Psoas muscle (tissue), 7 donors: ENCODE measurements at regions not wholly inside any gene's neighbourhood (a gene's known extent, or its start where the extent isn't known, plus 50 kb on each side); places are given as distances from the start of the nearest gene placed in this dataset.

Source experiments
- ATAC-seq, 4 donors: fragments of 200-7000 bp; cut with Tn5 transposase; one replicate each; pipeline ENCODE4 v1.9.1; 2020; ENCODE audit warnings: moderate library complexity in 3 of 4, mild to moderate bottlenecking in 2 of 4
- DNase-seq, 2 donors: peaks; one replicate each; pipeline ENCODE4 v3.0.0-alpha.2; 2020
- H3K27ac ChIP-seq: fragments of 200-600 bp; one replicate; pipeline ENCODE4 v1.8.0; 2022
- H3K27me3 ChIP-seq, 3 donors: fragments of 200-600 bp in 1 of 3; one replicate each; pipeline versions ENCODE4 v1.6.1 to v1.8.0; 2013 to 2022; ENCODE audit warnings: low read length in 2 of 3, mild to moderate bottlenecking in 2 of 3, moderate library complexity in 1 of 3; ENCODE audit not compliant: insufficient read depth in 3 of 3
- H3K36me3 ChIP-seq, 2 donors: fragments of 200-600 bp in 1 of 2; one replicate each; pipeline versions ENCODE4 v1.6.1 to v1.8.0; 2013 to 2022; ENCODE audit warnings: low read depth in 1 of 2, mild to moderate bottlenecking in 1 of 2, moderate library complexity in 1 of 2; ENCODE audit not compliant: insufficient read depth in 1 of 2
- H3K4me1 ChIP-seq: fragments of 200-600 bp; one replicate; pipeline ENCODE4 v1.8.0; 2022
- H3K4me3 ChIP-seq: fragments of 200-600 bp; one replicate; pipeline ENCODE4 v1.8.0; 2022; ENCODE audit warnings: mild to moderate bottlenecking
- H3K9me3 ChIP-seq: fragments of 200-600 bp; one replicate; pipeline ENCODE4 v1.8.0; 2022
- WGBS, 3 donors: extraction: QIAGEN DNeasy Blood & Tissue Kit; methylation state at CpG; one replicate each; pipeline versions ENCODE4 v1.1.6 to v1.1.7; 2013; 5-methylcytosine and 5-hydroxymethylcytosine counted together
- intact Hi-C, 2 donors: fragments of 100-400 bp; cut with DNase I; formaldehyde crosslinking; loops; one replicate each; pipeline versions ENCODE4 v1.11.0 to v1.14.2; 2022
- TF ChIP-seq, protein P1 (sequence below): fragments of 200-600 bp; IDR thresholded peaks from one replicate; pipeline ENCODE4 v1.8.0; 2022; ENCODE audit warnings: antibody characterized with exemption
- donor health status: healthy with polysubstance abuse.
- donor health status: DM: no; HTN: no; CAD: no; lungs with moderate emphysema.
- donor health status: Bipolar disorder and iron deficiency.
- donor health status: healthy.
- donor health status: DM: yes; HTN: yes; CAD: no.
- donor health status: DM: no; HTN: no; CAD: no.
- donor health status: DM: yes; HTN: yes; CAD: no.

DNA sequence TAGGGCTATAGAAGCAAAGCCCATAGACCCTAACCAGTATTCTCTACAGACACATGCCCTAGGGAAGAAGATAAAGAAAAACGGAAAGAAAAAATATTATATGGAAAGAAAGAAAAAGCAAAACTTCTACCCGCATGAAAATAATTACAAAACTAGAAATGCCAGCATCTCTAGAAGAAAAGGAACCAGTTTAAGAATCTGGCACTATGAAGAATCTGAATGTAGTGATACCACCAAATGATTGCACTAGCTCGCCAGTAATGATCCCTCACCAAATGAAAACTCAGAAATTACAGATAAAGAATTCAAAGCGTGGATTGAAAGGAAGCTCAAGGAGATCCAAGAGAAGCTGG lies 341.9 kb upstream of the GRIA1 start:
- Histone ChIP-seq H3K36me3 (no peaks in the 10 kb centered on the region), H3K4me3 (no peak overlapping the region), H3K27me3 (no peaks in the 10 kb centered on the region), H3K9me3 (no peaks in the 10 kb centered on the region), H3K27ac (no peak overlapping the region), H3K4me1 (no peaks in the 10 kb centered on the region)
- intact Hi-C loops, result no loop called here
- no peak for DNase-seq
- ATAC-seq, result no peak
- TF ChIP-seq, protein P1, sequence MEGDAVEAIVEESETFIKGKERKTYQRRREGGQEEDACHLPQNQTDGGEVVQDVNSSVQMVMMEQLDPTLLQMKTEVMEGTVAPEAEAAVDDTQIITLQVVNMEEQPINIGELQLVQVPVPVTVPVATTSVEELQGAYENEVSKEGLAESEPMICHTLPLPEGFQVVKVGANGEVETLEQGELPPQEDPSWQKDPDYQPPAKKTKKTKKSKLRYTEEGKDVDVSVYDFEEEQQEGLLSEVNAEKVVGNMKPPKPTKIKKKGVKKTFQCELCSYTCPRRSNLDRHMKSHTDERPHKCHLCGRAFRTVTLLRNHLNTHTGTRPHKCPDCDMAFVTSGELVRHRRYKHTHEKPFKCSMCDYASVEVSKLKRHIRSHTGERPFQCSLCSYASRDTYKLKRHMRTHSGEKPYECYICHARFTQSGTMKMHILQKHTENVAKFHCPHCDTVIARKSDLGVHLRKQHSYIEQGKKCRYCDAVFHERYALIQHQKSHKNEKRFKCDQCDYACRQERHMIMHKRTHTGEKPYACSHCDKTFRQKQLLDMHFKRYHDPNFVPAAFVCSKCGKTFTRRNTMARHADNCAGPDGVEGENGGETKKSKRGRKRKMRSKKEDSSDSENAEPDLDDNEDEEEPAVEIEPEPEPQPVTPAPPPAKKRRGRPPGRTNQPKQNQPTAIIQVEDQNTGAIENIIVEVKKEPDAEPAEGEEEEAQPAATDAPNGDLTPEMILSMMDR, result no peak
- 28 to 37% (median 30%) methylated on average over 4 of the region's 4 CpGs for WGBS, 3 donors

DNA sequence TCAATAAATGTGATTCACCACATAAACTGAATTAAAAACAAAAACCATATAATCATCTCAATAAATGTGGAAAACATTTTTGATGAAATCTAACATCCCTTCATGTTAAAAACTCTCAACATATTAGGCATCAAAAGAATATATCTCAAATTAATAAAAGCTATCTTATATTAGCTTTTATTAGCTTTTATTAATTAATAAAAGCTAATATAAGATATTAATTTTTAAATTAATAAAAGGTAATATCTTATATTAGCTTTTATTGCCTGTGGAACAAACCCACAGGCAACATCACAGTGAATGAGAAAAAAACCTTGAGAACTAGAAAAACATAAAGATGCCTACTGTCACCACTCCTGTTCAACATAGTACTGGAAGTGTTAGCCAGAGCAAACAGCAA lies 338.9 kb upstream of the GRIA1 start:
- TF ChIP-seq, protein P1, result no peak
- no peak overlapping the region for H3K4me3 ChIP-seq
- H3K9me3 ChIP-seq, result no peaks in the 10 kb centered on the region
- no peak overlapping the region for H3K27ac ChIP-seq
- no peaks in the 10 kb centered on the region for H3K27me3 ChIP-seq
- DNase-seq (no peak), ATAC-seq (no peak)
- no peaks in the 10 kb centered on the region for H3K36me3 ChIP-seq
- H3K4me1 ChIP-seq, result no peaks in the 10 kb centered on the region
- intact Hi-C loops, result no loop called here

DNA sequence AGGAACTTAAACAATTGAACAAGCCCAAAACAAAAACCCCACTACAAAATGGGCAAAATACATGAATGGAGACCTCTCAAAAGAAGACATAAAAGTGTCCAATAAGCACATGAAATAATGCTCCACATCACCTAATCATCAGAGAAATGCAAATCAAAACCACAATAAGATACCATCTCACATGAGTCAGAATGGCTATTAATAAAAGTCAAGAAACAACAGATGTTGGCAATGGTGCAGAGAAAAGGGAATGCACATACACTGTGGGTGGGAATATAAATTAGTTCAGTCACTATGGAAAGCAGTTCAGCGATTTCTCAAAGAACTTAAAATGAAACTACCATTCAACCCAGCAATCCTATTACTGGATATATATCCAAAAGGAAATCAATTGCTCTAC lies 337.4 kb upstream of the GRIA1 start:
- intact Hi-C loops, result no loop called here
- Histone ChIP-seq H3K36me3 (no peaks in the 10 kb centered on the region), H3K9me3 (no peaks in the 10 kb centered on the region), H3K27me3 (no peaks in the 10 kb centered on the region), H3K4me3 (no peak overlapping the region), H3K27ac (no peak overlapping the region), H3K4me1 (no peaks in the 10 kb centered on the region)
- WGBS, 3 donors, result 81 to 88% (median 86%) methylated on average over 1 of the region's 1 CpG
- ATAC-seq, result no peak
- TF ChIP-seq, protein P1, result no peak
- no peak for DNase-seq

DNA sequence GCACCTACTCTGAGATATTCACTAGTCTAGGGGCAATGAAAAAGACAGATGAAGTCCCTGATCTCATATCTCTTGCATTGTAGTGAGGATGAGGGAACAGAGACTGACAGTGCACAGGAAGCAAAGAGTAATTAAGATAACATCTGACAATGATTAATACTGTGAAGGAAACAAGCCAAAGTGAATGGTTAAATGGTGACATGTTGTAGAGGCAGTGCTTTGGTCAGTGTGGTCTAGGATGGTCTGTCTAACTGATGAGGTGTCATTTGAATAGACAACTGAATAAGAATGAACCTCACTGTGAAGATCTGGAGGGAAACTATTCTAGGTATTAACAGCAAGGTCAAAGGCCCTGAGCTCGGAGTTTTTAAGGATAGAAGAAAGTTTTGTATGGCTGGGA lies 333.3 kb upstream of the GRIA1 start:
- WGBS, 3 donors, result 26 to 44% (median 30%) methylated on average over 1 of the region's 1 CpG
- no peak for ATAC-seq
- no peak overlapping the region for H3K4me3 ChIP-seq
- no peaks in the 10 kb centered on the region for H3K36me3 ChIP-seq
- intact Hi-C loops, result no loop called here
- H3K4me1 ChIP-seq, result no peaks in the 10 kb centered on the region
- H3K9me3 ChIP-seq, result no peaks in the 10 kb centered on the region
- TF ChIP-seq, protein P1, result no peak
- H3K27ac ChIP-seq, result no peak overlapping the region
- H3K27me3 ChIP-seq, result no peaks in the 10 kb centered on the region
- no peak for DNase-seq

DNA sequence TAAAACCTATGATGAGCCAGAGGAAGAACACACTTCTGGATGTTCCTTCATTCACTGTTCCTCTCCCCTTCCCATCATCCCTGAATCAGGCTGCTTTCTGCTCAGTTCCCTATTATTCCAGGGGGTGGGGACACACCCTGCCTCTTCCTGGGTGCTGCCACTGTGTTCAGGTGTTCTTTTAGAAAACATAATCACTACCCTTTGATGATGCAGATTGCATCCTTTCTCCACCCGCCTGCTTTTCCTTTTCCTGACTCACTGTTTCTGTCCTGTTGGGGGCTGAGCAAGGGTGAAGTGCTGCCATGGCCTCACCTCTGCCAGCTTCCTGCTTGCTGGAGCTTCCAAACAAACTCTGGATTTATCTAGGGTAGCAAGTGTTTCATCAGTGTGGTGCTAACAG lies 331.9 kb upstream of the GRIA1 start:
- intact Hi-C loops, result no loop called here
- Histone ChIP-seq H3K4me3 (no peak overlapping the region), H3K36me3 (no peaks in the 10 kb centered on the region), H3K27me3 (no peaks in the 10 kb centered on the region), H3K9me3 (no peaks in the 10 kb centered on the region), H3K27ac (no peak overlapping the region), H3K4me1 (no peaks in the 10 kb centered on the region)
- 50 to 65% (median 58%) methylated on average over 1 of the region's 1 CpG for WGBS, 3 donors
- ATAC-seq (no peak), DNase-seq (no peak)
- TF ChIP-seq, protein P1, result no peak
